SJSA1 (cell line): ENCODE measurements at regions not wholly inside any gene's neighbourhood (a gene's known extent, or its start where the extent isn't known, plus 50 kb on each side); places are given as distances from the start of the nearest gene placed in this dataset.

Source experiments
- DNase-seq, 2 experiments: peaks; one replicate each; pipeline ENCODE4 v3.0.0-alpha.2; 2015 to 2020; ENCODE audit warnings: low spot score in 2 of 2, low read depth in 1 of 2
- H3K27ac ChIP-seq: fragments of 250-450 bp; sonication (Bioruptor Pico); 2 replicates; pipeline ENCODE4 v1.5.1; 2020; ENCODE audit warnings: mild to moderate bottlenecking, moderate library complexity
- H3K27me3 ChIP-seq: fragments of 250-450 bp; sonication (Bioruptor Pico); replicated peaks from 2 replicates; pipeline ENCODE4 v1.5.1; 2020; ENCODE audit warnings: mild to moderate bottlenecking, moderate library complexity
- H3K36me3 ChIP-seq: fragments of 250-450 bp; sonication (Bioruptor Pico); 2 replicates; pipeline ENCODE4 v1.5.1; 2020; ENCODE audit warnings: mild to moderate bottlenecking
- H3K4me1 ChIP-seq: fragments of 250-450 bp; sonication (Bioruptor Pico); replicated peaks from 2 replicates; pipeline ENCODE4 v1.6.1; 2021; ENCODE audit warnings: mild to moderate bottlenecking
- H3K4me3 ChIP-seq: fragments of 250-450 bp; sonication (Bioruptor Pico); 2 replicates; pipeline ENCODE4 v1.5.1; 2020; ENCODE audit warnings: mild to moderate bottlenecking
- H3K9me3 ChIP-seq: fragments of 250-450 bp; sonication (Bioruptor Pico); replicated peaks from 2 replicates; pipeline ENCODE4 v1.5.1; 2020; ENCODE audit warnings: mild to moderate bottlenecking

DNA sequence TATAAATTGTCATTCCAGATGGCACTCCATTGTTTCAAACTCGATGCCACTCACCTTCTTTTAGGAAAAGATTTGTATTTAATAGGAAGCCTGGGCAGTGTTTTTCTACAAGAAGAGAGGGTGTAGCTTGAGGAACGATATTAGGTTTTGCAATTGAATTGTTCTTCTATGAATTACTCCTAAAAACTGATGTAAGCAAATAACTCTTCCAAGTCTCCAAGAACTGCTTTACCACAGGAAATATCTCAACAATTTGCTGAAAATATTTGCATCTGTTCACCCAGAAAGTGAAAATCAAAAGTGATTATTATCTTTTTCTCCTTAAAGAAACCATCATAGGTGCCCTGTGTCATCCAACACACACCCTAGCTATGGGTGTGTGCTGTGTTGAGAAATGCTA is 261.3 kb upstream of the MEOX2 start:
- H3K27me3 ChIP-seq = no peaks in the 10 kb centered on the region
- DNase-seq = no peak
- no peak overlapping the region for H3K4me3 ChIP-seq
- no peaks in the 10 kb centered on the region for H3K4me1 ChIP-seq
- no peak overlapping the region for H3K27ac ChIP-seq
- H3K36me3 ChIP-seq = no peaks in the 10 kb centered on the region
- H3K9me3 ChIP-seq = no peaks in the 10 kb centered on the region

DNA sequence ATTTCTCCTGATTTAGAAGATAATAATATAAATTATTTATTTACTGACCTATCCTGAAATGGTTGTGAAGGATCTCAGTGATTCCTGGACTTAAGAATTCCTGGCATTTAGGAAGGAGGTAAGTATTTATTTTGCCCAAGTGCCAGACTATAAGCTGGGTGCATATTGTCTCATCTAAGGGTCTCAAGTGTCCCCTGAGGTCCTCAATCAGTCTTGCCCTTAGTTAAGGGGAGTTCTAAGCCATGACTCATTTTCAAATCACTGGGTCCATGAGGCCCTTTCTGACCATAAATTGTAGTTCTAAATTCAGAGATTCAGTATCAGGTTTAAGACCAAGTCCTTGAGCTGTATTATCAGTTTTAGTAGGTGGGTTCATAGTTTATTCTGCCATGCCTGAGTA is 251.6 kb upstream of the MEOX2 start:
- no peaks in the 10 kb centered on the region for H3K9me3 ChIP-seq

DNA sequence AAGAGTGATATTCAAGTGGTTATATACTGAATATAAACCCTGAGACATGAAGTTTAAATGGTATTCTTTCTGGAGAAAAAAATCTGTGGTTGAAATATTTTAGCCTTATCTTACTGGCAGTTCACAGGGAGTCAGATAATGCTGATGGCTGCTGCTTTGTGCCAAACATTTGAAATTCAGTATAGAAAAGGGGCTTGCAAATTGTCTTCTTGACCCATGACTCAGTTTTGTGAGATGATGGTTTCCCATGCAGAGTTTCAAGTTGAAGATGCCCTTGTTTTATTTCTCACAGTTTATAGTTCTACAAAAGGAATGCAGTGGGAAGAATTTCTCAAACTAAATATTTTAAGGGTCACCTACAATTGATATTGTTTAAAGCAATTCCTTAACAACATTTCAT is 251.1 kb upstream of the MEOX2 start:
- H3K27ac ChIP-seq = no peak overlapping the region
- H3K4me3 ChIP-seq = no peak overlapping the region
- H3K36me3 ChIP-seq = no peaks in the 10 kb centered on the region
- DNase-seq = no peak
- no peaks in the 10 kb centered on the region; the same call in 1 of the 2 replicates for H3K27me3 ChIP-seq
- H3K9me3 ChIP-seq = no peaks in the 10 kb centered on the region
- H3K4me1 ChIP-seq = no peaks in the 10 kb centered on the region

More for the DNA sequence above, 251.6 kb upstream of the MEOX2 start:
- no peaks in the 10 kb centered on the region for H3K4me1 ChIP-seq
- no peaks in the 10 kb centered on the region for H3K36me3 ChIP-seq
- H3K27me3 ChIP-seq = no peaks in the 10 kb centered on the region
- H3K27ac ChIP-seq = no peak overlapping the region
- no peak for DNase-seq
- H3K4me3 ChIP-seq = no peak overlapping the region

DNA sequence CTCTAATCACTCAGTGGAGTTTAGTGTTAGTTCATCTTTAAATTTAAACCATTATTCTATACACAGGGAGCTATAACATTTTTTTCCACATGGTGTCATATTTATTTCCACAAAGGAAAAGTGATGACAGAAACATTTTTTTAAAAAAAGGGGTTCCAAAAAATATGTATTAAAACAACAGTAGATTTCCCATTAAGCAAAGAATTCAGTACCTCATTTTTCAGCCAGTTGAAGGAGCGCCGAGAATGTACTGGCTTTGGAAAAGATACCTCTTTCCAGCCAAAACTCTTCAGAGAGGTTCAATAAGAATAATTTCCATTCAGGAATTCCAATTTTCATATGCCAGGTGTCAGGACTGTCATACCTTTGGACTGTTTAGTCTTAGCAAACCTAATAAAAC is 250.5 kb upstream of the MEOX2 start:
- no peak overlapping the region for H3K4me3 ChIP-seq
- no peaks in the 10 kb centered on the region; the same call in 1 of the 2 replicates for H3K27me3 ChIP-seq
- no peaks in the 10 kb centered on the region for H3K4me1 ChIP-seq
- no peak overlapping the region for H3K27ac ChIP-seq
- H3K9me3 ChIP-seq = no peaks in the 10 kb centered on the region
- no peak for DNase-seq
- H3K36me3 ChIP-seq = no peaks in the 10 kb centered on the region

DNA sequence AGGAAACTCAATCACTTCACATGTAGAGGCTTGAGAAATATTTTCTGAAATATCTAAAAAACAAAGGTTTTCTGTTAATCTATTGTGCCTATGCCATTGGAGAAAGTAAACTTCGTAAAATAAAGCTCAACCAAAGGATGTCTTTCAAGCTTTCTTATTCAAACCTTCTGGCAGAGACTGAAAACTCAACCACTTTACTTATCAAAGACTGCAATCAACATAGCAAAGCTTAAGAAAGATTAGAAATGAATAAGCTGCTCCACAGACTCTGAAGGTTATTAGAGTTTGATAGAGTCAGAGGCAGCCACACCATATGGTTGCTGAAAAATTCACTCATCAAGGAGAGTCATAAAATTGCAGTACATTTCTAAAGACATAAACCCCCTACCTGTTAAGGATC is 245.8 kb upstream of the MEOX2 start:
- no peak overlapping the region for H3K4me3 ChIP-seq
- H3K9me3 ChIP-seq = no peaks in the 10 kb centered on the region
- no peaks in the 10 kb centered on the region; the same call in 1 of the 2 replicates for H3K27me3 ChIP-seq
- H3K36me3 ChIP-seq = no peaks in the 10 kb centered on the region
- H3K27ac ChIP-seq = no peak overlapping the region
- DNase-seq = no peak
- H3K4me1 ChIP-seq = no peaks in the 10 kb centered on the region

DNA sequence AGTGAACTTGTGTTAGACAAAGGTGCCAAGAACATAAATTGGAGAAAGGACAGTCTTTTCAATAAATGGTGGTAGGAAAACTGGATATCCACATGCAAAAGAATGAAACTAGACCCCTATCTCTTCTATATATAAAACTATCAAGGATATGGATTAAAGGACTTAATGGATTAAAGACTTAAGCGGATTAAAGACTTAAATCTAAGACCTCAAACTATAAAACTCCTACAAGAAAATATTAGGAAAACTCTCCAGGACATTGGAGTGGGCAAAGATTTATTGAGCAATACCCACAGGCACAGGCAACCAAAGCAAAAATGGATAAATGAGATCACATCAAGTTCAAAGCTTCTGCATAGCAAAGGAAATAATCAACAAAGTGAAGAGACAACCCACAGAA is 242.9 kb upstream of the MEOX2 start:
- Histone ChIP-seq H3K4me1 (no peaks in the 10 kb centered on the region), H3K27ac (no peak overlapping the region), H3K27me3 (no peaks in the 10 kb centered on the region; the same call in 1 of the 2 replicates), H3K9me3 (no peaks in the 10 kb centered on the region), H3K4me3 (no peak overlapping the region), H3K36me3 (no peaks in the 10 kb centered on the region)
- no peak for DNase-seq

DNA sequence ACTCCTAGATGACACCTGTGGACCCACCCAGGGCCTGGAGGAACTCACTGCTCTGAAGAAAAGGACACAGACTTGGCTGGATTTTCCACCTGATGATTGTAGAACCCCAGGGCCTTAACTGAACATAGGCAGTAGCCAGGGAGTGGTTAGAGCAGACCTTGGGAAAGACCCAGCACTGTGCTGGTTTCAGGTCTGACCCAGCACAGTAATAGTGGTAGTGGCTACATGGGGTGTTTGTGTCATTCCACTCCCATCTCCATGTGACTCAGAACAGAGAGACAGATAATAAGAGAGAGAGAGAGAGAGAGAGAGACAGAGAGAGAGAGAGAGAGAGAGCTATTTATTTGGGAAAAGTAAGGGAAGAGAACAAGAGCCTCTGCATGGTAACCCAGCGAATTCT is 239.1 kb upstream of the MEOX2 start:
- no peak for DNase-seq
- Histone ChIP-seq H3K27ac (no peak overlapping the region), H3K36me3 (no peaks in the 10 kb centered on the region), H3K9me3 (no peaks in the 10 kb centered on the region), H3K4me1 (no peaks in the 10 kb centered on the region), H3K4me3 (no peak overlapping the region), H3K27me3 (no peaks in the 10 kb centered on the region)

DNA sequence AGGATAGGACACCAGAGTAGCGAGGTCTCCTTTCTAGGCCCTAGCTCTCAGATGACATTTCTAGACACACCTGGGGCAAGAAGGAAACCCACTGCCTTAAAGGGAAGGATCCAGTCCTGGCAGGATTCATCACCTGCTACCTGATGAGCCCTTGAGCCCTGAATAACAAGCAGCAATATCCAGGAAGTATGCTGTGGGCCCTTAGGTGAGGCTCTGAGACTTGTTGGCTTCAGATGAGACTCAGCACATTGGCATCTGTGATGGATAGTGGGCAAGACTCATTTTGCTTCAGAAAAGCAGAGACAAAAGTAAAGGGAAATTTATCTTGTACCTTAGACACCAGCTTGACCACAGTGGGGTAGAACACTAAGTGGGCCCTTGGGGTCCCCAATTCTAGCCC is 238.4 kb upstream of the MEOX2 start:
- no peaks in the 10 kb centered on the region for H3K27me3 ChIP-seq
- no peaks in the 10 kb centered on the region for H3K36me3 ChIP-seq
- no peaks in the 10 kb centered on the region for H3K4me1 ChIP-seq
- H3K4me3 ChIP-seq = no peak overlapping the region
- H3K9me3 ChIP-seq = no peaks in the 10 kb centered on the region
- no peak overlapping the region for H3K27ac ChIP-seq
- no peak for DNase-seq

DNA sequence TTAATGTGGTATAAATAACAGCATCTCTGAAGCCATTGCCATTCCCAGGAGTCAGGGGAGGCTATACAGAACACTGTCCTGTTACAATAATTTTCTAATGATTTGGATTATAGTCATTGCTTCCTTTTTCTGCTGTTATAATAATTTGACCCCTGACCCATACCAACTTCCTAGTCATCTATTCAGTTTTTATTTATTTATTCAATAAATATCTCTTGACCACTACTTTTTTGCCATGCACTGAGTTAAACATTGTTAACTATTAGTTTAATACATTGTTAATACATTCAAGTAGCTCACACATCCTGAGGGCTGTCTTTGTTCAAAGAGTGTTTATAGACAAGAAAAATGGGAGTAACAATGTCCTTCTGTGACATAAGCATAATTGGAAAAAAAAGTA is 235.5 kb upstream of the MEOX2 start:
- Histone ChIP-seq H3K9me3 (no peaks in the 10 kb centered on the region), H3K27me3 (no peaks in the 10 kb centered on the region), H3K4me3 (no peak overlapping the region), H3K36me3 (no peaks in the 10 kb centered on the region), H3K4me1 (0 out of 2 replicates have a peak, but pooled peaks cover 1% of the 10 kb centered on the region), H3K27ac (no peak overlapping the region)
- DNase-seq = no peak

DNA sequence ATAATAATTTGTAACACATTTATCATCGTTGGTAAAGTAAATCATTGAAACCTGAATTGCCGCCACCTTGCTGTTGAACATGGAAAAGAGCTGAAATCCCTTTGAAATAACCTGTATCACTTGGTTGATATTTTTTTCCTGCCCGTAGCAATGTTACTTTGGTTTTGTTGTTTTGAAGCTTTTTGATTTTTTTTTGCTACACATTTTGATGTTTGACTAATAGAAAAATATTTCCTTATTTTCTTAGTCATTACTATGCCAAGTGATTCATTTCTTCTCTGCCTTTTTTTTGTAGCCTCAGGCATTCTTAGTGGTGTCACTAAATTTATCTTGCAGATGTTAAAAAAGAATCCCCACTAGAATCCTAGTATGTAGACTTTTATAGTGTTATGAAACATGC is 235.1 kb upstream of the MEOX2 start:
- H3K9me3 ChIP-seq = no peaks in the 10 kb centered on the region
- no peaks in the 10 kb centered on the region for H3K36me3 ChIP-seq
- H3K4me1 ChIP-seq = peaks cover 5% of the 10 kb centered on the region; the same call in 1 of the 2 replicates
- H3K27ac ChIP-seq = no peak overlapping the region
- DNase-seq = no peak
- no peak overlapping the region for H3K4me3 ChIP-seq
- H3K27me3 ChIP-seq = no peaks in the 10 kb centered on the region

DNA sequence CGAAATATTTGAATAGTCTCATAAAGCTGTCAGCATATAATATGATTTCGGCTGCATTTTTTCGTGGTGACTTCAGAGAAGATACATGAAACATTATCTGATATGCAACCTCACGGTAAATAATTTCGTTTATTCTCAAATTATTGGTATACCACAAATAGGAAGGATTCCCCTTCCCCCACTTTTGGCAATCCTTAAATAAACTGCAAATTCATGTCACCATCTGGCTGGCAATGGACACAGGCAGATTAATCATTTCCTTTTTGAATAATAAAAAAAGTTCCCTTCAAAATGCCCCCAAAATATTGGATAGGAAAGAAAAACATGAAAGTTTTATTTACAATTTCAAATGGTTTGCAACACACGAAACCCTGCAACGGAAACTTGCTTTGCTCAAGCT is 234.5 kb upstream of the MEOX2 start:
- H3K27ac ChIP-seq = no peak overlapping the region
- H3K36me3 ChIP-seq = no peaks in the 10 kb centered on the region
- H3K9me3 ChIP-seq = no peaks in the 10 kb centered on the region
- peaks cover 8% of the 10 kb centered on the region; the same call in 1 of the 2 replicates for H3K4me1 ChIP-seq
- H3K27me3 ChIP-seq = no peaks in the 10 kb centered on the region
- no peak overlapping the region for H3K4me3 ChIP-seq
- DNase-seq = no peak

DNA sequence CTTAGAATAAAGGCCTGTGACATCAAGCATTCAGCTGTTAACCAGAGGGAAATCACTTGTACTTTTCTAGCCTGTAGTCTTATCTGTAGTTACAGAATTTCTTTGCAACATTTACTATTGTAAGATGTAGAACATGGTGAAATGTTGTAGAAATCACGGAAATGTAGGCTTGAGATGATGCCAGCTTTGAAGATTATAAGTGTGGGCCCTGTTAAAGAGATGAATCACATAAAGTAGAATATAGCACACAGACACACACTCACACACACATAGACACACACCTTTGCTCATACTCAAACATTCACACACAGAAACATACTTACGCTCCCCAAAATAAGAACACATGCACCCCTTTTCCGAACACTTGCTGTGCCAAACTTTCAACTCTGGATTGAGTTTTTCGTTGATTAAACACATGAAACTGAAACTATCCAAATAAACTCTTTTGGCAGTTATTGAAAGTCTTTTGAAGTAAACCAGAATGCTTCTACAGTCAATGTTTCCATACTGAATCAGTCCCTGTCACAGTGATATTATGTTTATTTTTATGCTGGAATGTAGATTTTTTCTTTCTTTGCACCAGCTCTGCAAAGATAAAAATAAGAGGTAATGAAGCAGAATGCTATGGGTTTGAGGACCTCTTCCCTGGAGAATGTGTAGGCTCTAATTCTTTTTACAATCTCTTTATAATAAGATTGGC is 230.3 kb upstream of the MEOX2 start:
- no peak overlapping the region for H3K4me3 ChIP-seq

DNA sequence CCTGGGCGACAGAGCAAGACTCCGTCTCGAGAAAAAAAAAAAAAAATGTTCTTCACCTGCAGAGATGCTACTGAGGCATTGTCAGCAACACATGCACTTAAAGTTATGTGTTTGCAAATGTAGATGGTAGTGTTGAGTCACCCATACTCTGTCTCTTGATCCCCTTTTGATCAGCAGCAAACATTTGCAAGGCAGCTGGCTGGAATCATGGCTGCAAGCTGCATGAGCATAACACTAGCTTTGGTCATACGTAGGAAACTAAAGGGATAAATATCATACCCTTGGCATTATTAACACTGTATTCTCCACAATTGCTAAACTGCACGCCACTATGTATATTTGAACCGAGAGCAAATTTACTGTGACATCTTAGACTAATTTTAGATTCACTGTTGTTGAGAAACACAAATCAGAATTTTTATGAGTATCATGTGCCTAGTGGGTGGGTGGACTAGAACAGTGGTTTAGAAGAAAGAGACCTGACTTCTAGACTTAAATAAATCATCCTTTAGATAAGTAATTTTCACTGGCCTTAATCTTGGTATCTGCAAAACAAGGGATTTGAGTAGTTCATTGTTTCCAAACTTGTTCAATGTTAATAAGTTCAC is 229.3 kb upstream of the MEOX2 start:
- Histone ChIP-seq H3K36me3 (no peaks in the 10 kb centered on the region), H3K4me1 (peaks cover 8% of the 10 kb centered on the region; the same call in 1 of the 2 replicates), H3K4me3 (no peak overlapping the region), H3K27ac (no peak overlapping the region), H3K9me3 (no peaks in the 10 kb centered on the region), H3K27me3 (no peaks in the 10 kb centered on the region)
- no peak for DNase-seq

More for the DNA sequence above, 230.3 kb upstream of the MEOX2 start:
- Histone ChIP-seq H3K27ac (no peak overlapping the region), H3K36me3 (no peaks in the 10 kb centered on the region), H3K9me3 (no peaks in the 10 kb centered on the region), H3K4me1 (peaks cover 8% of the 10 kb centered on the region; the same call in 1 of the 2 replicates), H3K27me3 (no peaks in the 10 kb centered on the region)
- DNase-seq = no peak

DNA sequence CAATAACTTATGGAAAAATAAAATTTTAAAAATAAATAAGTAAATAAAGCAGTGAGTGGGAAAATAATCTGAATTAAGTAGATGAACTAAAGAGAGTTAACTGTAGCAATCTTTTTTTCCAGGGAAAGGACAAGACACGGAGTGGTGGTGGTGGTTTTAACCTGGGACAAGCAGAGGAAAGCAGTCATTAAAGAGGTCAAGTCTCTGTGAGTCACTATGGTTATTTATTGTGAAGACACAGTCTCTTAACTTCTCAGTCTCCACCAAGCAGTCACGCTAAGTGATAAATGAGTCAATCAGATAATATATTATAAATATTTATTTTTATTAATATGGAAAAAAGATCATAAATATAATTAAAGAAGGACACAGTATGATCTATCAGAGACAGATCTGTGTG is 228.1 kb upstream of the MEOX2 start:
- Histone ChIP-seq H3K9me3 (no peaks in the 10 kb centered on the region), H3K36me3 (no peaks in the 10 kb centered on the region), H3K27me3 (no peaks in the 10 kb centered on the region), H3K27ac (no peak overlapping the region), H3K4me1 (peaks cover 8% of the 10 kb centered on the region; the same call in 1 of the 2 replicates), H3K4me3 (no peak overlapping the region)
- DNase-seq = no peak
